Kidney epithelial cell (primary cell): ENCODE measurements at regions not wholly inside any gene's neighbourhood (a gene's known extent, or its start where the extent isn't known, plus 50 kb on each side); places are given as distances from the start of the nearest gene placed in this dataset.

ENCODE experiments used
- DNase-seq: peaks from one replicate; pipeline ENCODE4 v3.0.0-alpha.2; 2010; ENCODE audit warnings: low read depth
- H3K27me3 ChIP-seq: 2 replicates; pipeline ENCODE4 v1.6.0; 2011; ENCODE audit warnings: low read length; ENCODE audit not compliant: control insufficient read depth, insufficient read depth
- H3K36me3 ChIP-seq: 2 replicates; pipeline ENCODE4 v1.5.1; 2011; ENCODE audit warnings: low read length; ENCODE audit not compliant: control insufficient read depth, insufficient read depth
- H3K4me3 ChIP-seq: 2 replicates; pipeline ENCODE4 v1.5.1; 2011; ENCODE audit warnings: low read depth, mild to moderate bottlenecking, control low read depth, low read length
- CTCF ChIP-seq: IDR thresholded peaks from 2 replicates; pipeline ENCODE4 v1.5.1; 2011; ENCODE audit warnings: mild to moderate bottlenecking, moderate library complexity, low read length, control low read depth, inconsistent platforms; ENCODE audit not compliant: insufficient read depth, poor library complexity, severe bottlenecking

DNA sequence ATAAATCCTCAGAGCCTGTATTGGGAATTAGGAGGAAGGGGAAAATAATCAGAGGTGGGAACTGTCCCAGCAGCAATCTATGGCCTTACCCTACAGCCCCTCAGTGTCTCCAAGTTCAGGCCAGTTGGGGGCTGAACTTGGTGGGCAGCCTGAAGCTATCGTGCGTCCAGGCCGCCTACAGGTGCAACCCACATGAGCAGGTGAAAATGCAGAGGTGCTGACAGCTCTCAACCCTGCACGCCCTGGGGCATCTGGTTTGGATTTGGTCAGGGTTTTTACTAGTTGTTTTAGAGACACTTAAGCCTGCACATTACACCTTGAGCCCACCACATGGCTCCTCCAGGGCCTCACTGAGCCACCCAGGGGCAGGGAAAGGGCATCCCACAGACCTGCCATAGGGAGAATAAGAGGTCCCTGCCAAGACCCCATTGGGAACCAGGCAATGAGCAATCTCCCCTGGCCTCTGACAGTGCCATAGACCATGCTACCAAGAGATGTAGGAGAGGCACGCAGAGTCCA lies 209.5 kb downstream of the FOXD2 start:
- no peak for DNase-seq
- no peak for TF ChIP-seq CTCF
- no peak overlapping the region for H3K4me3 ChIP-seq
- H3K27me3 ChIP-seq: peaks cover 3% of the 10 kb centered on the region
- no peaks in the 10 kb centered on the region for H3K36me3 ChIP-seq

- TF ChIP-seq CTCF: no peak
- Histone ChIP-seq H3K27me3 (peaks cover 3% of the 10 kb centered on the region), H3K36me3 (no peaks in the 10 kb centered on the region), H3K4me3 (no peak overlapping the region)
- peak; percentile 99 for DNase-seq
Measured at GRCh38 chr1:47650205-47650604, 212.4 kb downstream of the FOXD2 start.

- H3K4me3 ChIP-seq: no peak overlapping the region
- TF ChIP-seq CTCF: no peak
- H3K36me3 ChIP-seq: no peaks in the 10 kb centered on the region
- DNase-seq: no peak
- peaks cover 3% of the 10 kb centered on the region for H3K27me3 ChIP-seq
Measured at GRCh38 chr1:47650611-47651010, 212.8 kb downstream of the FOXD2 start.

GRCh38 chr1:47651311-47652089 lies 213.7 kb downstream of the FOXD2 start:
- no peaks in the 10 kb centered on the region for H3K36me3 ChIP-seq
- DNase-seq: no peak
- no peak overlapping the region for H3K4me3 ChIP-seq
- no peak for TF ChIP-seq CTCF
- peaks cover 3% of the 10 kb centered on the region for H3K27me3 ChIP-seq

GRCh38 chr1:47655521-47656300 lies 217.9 kb downstream of the FOXD2 start:
- H3K4me3 ChIP-seq: no peak overlapping the region
- no peaks in the 10 kb centered on the region for H3K36me3 ChIP-seq
- no peak for TF ChIP-seq CTCF
- H3K27me3 ChIP-seq: no peaks in the 10 kb centered on the region
- DNase-seq: no peak
